ENCODE measurements at regions not wholly inside any gene's neighbourhood (a gene's known extent, or its start where the extent isn't known, plus 50 kb on each side); places are given as distances from the start of the nearest gene placed in this dataset.
A peak's percentile ranks its signal among the peaks of the same experiment; 100 is the strongest.
"Not testable (repeated sequence)": the region's sequence is repeated elsewhere in the genome, so short reads cannot be mapped to it uniquely, and the experiment has no call there.

DNA sequence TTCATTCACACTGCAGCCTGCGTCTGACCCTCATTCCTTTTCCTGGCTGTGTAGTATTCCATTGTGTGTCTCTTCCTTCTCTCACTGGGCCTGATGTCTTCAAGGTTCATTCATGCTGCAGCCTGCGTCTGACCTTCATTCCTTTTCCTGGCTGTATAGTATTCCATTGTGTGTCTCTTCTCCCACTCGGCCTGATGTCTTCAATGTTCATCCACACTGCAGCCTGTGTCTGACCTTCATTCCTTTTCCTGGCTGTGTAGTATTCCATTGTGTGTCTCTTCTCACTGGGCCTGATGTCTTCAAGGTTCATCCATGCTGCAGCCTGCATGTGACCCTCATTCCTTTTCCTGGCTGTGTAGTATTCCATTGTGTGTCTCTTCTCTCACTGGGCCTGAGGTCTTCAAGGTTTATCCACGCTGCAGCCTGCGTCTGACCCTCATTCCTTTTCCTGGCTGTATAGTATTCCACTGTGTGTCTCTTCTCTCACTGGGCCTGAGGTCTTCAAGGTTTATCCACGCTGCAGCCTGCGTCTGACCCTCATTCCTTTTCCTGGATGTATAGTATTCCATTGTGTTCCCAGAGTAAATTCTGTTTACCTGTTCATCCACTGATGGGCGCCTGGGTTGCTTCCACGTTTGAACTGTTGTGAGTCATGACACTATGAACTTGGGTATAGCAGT is 191.0 kb downstream of the CRLF2 start:
- DNase-seq, H3K36me3 Mint-ChIP-seq: not testable (repeated sequence)

DNA sequence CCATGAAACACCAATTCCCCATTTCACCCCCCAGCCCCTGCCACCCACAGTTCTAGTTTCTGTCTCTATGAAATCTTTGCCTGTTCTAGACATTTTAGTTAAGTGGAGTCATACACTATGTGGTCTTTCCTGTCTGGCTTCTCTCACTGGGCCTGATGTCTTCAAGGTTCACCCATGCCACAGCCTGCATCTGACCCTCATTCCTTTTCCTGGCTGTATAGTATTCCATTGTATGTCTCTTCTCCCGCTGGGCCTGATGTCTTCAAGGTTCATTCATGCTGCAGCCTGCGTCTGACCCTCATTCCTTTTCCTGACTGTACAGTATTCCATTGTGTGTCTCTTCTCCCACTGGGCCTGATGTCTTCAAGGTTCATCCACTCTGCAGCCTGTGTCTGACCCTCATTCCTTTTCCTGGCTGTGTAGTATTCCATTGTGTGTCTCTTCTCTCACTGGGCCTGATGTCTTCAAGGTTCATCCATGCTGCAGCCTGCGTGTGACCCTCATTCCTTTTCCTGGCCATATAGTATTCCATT is 191.7 kb downstream of the CRLF2 start:
- H3K4me1 Mint-ChIP-seq, result no peaks in the 10 kb centered on the region
- no peaks in the 10 kb centered on the region for H3K27me3 Mint-ChIP-seq

More for the DNA sequence above, 191.0 kb downstream of the CRLF2 start:
- not testable (repeated sequence) for H3K4me1 Mint-ChIP-seq, H3K4me3 Mint-ChIP-seq, H3K27me3 Mint-ChIP-seq, H3K27ac Mint-ChIP-seq, H3K9me3 Mint-ChIP-seq

DNA sequence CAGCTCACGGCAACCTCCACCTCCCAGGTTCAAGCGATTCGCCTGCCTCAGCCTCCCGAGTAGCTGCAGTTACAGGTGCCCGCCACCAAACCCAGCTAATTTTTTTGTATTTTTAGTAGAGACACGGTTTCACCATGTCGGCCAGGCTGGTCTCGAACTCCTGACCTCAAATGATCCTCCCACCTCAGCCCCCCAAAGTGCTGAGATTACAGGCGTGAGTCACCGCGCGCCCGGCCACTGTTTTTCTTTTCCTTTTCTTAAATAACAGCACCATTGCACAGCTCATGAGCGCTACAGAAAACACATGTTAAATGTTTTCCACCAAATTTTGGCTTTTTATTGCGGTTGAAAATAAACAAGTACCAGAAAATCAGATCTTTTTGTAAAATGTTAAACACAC is 195.5 kb downstream of the CRLF2 start:
- not testable (repeated sequence) for H3K27ac Mint-ChIP-seq, H3K4me3 Mint-ChIP-seq, H3K27me3 Mint-ChIP-seq

More for the DNA sequence above, 191.7 kb downstream of the CRLF2 start:
- Mint-ChIP-seq H3K27ac (no peak overlapping the region), H3K9me3 (peaks cover 1% of the 10 kb centered on the region), H3K36me3 (no peaks in the 10 kb centered on the region), H3K4me3 (no peak overlapping the region)
- no peak for DNase-seq

DNA sequence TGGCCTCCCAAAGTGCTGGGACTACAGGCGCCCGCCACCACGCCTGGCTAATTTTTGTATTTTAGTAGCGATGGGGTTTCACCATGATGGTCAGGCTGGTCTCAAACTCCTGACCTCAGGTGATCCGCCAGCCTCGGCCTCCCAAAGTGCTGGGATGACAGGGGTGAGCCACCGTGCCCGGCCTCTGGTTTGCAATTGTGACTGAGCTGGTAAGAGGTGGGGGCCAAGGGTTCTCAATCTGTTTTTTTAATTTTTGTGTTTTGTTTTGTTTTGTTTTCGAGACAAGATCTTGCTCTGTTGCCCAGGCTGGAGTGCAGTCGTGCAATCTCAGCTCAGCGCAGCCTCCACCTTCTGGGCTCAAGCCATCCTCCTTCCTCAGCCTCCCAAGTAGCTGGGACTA is 196.2 kb downstream of the CRLF2 start:
- H3K4me1 Mint-ChIP-seq, H3K4me3 Mint-ChIP-seq, H3K27ac Mint-ChIP-seq, DNase-seq, H3K27me3 Mint-ChIP-seq, H3K9me3 Mint-ChIP-seq, H3K36me3 Mint-ChIP-seq: not testable (repeated sequence)

More for the DNA sequence above, 195.5 kb downstream of the CRLF2 start:
- H3K4me1 Mint-ChIP-seq, DNase-seq, H3K9me3 Mint-ChIP-seq, H3K36me3 Mint-ChIP-seq: not testable (repeated sequence)

DNA sequence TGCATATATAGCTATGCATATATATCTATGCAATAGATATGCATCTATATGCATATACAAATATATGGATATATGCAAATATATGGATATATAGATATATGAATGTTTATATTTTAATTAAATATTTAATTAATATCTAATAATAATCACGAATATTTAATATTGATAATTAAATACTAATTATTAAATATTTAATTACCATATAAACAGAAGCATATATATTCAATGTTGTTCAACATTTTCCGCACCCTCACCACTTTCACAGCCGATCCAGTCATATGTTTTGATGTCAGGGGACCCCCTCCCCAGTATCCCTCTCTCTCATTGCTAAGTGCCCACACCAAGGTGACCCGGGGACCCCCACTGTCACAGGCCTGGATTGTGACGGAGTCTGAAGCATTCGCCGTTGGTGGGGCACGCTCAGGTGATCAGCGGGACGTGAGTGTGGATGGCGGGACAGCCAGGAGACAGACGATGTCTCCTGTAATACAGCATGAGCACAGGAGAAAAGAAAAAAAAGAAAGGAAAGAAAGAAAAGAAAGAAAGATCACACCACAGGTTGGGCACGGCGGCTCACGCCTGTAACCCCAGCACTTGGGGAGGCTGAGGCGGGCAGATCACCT is 199.7 kb downstream of the CRLF2 start:
- Mint-ChIP-seq H3K4me3 (no peak overlapping the region), H3K27me3 (peaks cover 6% of the 10 kb centered on the region), H3K9me3 (no peaks in the 10 kb centered on the region), H3K36me3 (no peaks in the 10 kb centered on the region), H3K4me1 (no peaks in the 10 kb centered on the region), H3K27ac (no peak overlapping the region)
- no peak for DNase-seq

DNA sequence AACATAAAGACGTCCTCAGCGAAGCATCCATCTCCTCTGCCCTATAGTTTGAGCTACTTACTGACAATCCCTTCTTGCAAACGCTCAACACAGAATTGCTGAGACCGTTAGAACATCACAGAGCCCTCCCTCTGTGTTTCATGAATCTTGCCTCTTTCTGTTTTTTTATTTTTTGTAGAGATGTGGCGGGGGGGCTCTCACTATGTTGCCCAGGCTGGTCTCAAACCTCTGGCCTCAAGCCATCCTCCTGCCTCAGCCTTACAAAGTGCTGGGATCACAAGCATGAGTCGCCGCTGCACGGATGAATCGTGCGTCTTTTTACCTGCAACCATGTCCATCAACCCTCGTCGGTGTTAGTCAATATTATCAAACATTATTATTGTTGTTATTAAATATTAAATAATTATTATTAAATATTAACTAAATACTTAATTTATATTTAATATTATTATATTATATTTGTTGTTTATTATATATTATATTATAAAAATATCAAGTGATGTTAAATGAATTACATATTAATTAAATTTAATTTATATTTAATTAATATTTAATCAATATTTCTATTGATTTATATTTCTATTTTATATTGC is 200.7 kb downstream of the CRLF2 start:
- H3K4me1 Mint-ChIP-seq, result no peaks in the 10 kb centered on the region

DNA sequence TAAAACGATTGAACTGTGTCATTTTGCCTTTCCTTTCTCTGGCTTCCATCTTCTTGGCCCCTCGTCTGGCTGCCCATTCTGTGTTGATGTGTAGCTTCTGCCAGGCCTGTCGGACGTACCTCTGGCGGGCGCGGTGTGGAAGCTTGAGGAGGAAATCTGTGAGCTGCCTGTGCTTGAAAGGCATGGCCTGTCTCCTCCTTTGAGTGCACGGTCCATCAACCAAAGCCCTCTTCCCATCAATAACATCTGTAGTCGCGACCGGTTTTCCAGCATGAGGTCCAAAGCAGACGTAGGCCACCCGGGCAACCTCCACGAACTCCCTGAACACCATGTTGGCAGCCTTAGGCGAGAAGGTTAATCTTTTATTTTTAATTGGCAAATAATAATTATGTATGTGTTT is 202.7 kb downstream of the CRLF2 start:
- no peaks in the 10 kb centered on the region for H3K9me3 Mint-ChIP-seq
- no peak overlapping the region for H3K27ac Mint-ChIP-seq
- no peak for DNase-seq
- H3K36me3 Mint-ChIP-seq, result no peaks in the 10 kb centered on the region
- no peaks in the 10 kb centered on the region for H3K4me1 Mint-ChIP-seq
- H3K4me3 Mint-ChIP-seq, result no peak overlapping the region
- H3K27me3 Mint-ChIP-seq, result peaks cover 6% of the 10 kb centered on the region

More for the DNA sequence above, 200.7 kb downstream of the CRLF2 start:
- Mint-ChIP-seq H3K9me3 (no peaks in the 10 kb centered on the region), H3K4me3 (no peak overlapping the region), H3K27me3 (peaks cover 6% of the 10 kb centered on the region), H3K27ac (no peak overlapping the region), H3K36me3 (no peaks in the 10 kb centered on the region)
- no peak for DNase-seq

DNA sequence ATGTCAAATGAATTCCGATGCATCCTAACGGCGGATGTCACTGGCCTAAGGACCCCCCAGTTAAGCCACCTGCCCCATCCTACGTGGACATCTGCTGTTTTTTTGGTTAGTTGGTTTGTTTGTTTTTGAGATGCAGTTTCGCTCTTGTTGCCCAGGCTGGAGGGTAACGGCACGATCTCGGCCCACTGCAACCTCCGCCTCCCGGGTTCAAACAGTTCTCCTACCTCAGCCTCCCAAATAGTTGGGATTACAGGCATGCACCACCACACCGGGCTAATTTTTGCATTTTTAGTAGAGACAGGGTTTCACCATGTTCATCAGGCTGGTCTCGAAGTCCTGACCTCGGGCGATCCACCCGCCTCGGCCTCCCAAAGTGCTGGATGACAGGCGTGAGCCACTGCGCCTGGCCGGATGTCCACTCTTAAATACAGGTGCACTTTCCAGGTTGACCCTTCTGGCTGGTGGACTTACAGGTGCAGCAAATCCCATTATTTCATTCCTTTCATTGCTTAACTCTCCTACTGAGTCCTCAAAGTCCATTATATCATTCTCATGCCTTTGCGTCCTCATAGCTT is 206.2 kb downstream of the CRLF2 start:
- no peak overlapping the region for H3K4me3 Mint-ChIP-seq
- no peaks in the 10 kb centered on the region for H3K27me3 Mint-ChIP-seq
- DNase-seq, result no peak
- H3K4me1 Mint-ChIP-seq, result no peaks in the 10 kb centered on the region
- no peaks in the 10 kb centered on the region for H3K9me3 Mint-ChIP-seq
- H3K27ac Mint-ChIP-seq, result no peak overlapping the region
- H3K36me3 Mint-ChIP-seq, result no peaks in the 10 kb centered on the region

DNA sequence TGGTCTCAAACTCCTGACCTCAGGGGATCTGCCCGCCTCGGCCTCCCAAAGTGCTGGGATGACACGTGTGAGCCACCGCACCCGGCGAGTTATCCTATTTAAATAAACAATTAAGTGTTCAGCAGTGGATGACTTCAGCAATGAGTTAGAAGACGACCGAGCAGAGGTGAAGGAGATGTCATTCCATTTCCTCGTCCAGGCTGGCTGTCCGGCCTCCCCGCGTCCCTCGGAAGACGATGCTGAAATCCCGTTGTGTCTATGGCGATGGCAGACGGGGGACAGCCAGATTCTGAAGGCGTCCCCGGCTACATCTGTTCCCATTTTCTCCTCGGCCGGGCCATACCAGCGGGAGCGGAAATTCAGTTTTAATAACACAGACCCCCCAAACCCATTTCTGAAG is 209.8 kb downstream of the CRLF2 start:
- no peaks in the 10 kb centered on the region for H3K9me3 Mint-ChIP-seq
- DNase-seq, result no peak
- H3K27ac Mint-ChIP-seq, result no peak overlapping the region
- H3K27me3 Mint-ChIP-seq, result no peaks in the 10 kb centered on the region
- H3K36me3 Mint-ChIP-seq, result no peaks in the 10 kb centered on the region
- H3K4me1 Mint-ChIP-seq, result no peaks in the 10 kb centered on the region
- no peak overlapping the region for H3K4me3 Mint-ChIP-seq

DNA sequence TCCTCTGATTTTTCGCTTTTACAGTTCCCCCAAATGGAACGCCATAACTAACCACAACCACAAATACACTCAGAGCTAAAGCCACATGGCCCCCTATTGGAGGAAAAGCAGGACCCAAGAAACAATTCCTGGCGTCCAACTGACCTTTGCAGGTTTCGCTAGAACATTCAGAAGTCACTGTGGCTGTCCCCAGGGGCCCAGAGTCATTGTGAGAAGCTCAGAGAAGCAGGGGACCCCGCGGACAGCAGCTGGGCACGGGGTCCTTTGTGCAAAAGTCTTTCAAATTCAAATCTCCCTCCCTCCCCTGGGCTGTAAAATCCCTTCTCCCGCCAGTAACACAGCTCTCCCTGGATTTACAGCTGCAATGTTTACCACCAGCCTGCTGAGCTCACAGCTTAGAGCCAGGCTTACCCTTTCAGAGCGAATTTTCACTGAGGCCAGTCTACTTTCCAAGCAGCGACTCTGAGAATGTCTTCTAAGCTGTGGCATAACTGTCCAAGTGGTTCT is 214.8 kb downstream of the CRLF2 start:
- H3K36me3 Mint-ChIP-seq, result peaks cover 4% of the 10 kb centered on the region
- no peak overlapping the region for H3K4me3 Mint-ChIP-seq
- H3K27ac Mint-ChIP-seq, result no peak overlapping the region
- no peaks in the 10 kb centered on the region for H3K4me1 Mint-ChIP-seq
- no peaks in the 10 kb centered on the region for H3K27me3 Mint-ChIP-seq
- H3K9me3 Mint-ChIP-seq, result peaks cover 11% of the 10 kb centered on the region
- no peak for DNase-seq

DNA sequence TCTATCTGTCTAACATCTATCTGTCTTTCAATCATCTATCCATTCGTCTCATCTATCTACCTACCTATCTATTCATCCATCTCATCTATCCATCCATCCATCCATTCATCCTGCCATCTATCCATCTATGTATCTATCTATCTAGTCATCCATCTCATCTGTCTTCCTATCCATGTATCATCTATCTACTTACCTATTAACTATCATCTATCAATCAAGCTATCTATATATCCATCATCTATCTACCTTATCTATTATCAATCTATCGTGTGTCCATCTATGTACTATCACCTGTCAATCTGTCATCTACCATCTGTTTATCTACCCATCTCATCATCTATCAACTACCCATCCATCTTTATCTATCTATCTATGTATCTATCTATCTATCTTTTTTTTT is 217.7 kb downstream of the CRLF2 start:
- H3K27ac Mint-ChIP-seq, result no peak overlapping the region
- peaks cover 5% of the 10 kb centered on the region for H3K36me3 Mint-ChIP-seq
- no peaks in the 10 kb centered on the region for H3K27me3 Mint-ChIP-seq
- DNase-seq, result no peak
- peaks cover 13% of the 10 kb centered on the region for H3K9me3 Mint-ChIP-seq
- H3K4me1 Mint-ChIP-seq, result no peaks in the 10 kb centered on the region
- H3K4me3 Mint-ChIP-seq, result no peak overlapping the region

DNA sequence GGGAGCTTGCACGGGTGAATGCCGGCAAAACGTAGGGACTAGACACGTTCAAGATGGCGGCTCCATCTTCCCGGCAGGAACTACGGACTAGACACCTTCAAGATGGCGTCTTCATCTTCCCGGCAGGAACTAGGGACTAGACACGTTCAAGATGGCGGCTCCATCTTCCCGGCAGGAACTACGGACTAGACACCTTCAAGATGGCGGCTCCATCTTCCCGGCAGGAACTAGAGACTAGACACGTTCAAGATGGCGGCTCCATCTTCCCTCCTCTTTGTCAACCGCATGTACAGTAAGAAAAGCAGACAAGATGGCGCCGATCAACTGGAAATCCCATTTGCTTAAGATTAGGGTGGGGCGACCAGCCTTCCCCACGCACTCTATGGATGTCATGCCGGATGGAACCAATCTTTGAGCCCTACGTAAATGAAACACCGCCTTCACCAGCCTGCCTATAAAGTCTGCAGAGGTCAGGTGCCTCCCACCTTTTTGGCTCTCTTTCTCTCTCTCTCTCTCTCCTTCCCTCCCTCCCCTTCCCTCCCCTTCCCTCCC is 222.4 kb downstream of the CRLF2 start:
- H3K4me1 Mint-ChIP-seq, result no peaks in the 10 kb centered on the region
- peak overlapping the region; percentile 59 for H3K4me3 Mint-ChIP-seq
- peaks cover 5% of the 10 kb centered on the region for H3K36me3 Mint-ChIP-seq
- DNase-seq, result peak; percentile 47
- no peaks in the 10 kb centered on the region for H3K27me3 Mint-ChIP-seq
- H3K27ac Mint-ChIP-seq, result peak overlapping the region; percentile 61
- peaks cover 13% of the 10 kb centered on the region for H3K9me3 Mint-ChIP-seq

DNA sequence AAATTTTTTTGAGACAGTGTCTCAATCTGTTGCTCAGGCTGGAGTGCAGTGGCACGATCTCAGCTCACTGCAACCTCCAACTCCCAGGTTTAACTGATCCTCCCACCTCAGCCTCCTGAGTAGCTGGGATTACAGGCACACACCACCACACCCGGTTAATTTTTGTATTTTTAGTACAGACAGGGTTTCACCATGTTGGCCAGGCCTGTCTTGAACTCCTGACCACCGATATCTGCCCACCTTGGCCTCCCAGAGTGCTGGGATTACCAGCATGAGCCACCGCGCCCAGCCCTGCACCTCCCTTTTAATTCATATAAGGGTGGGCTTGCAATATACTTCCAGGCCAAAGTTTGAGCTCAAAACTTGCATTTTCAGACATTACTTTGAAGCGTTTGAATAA is 223.9 kb downstream of the CRLF2 start:
- H3K27me3 Mint-ChIP-seq, H3K9me3 Mint-ChIP-seq, H3K27ac Mint-ChIP-seq, H3K4me1 Mint-ChIP-seq, H3K36me3 Mint-ChIP-seq, DNase-seq, H3K4me3 Mint-ChIP-seq: not testable (repeated sequence)

DNA sequence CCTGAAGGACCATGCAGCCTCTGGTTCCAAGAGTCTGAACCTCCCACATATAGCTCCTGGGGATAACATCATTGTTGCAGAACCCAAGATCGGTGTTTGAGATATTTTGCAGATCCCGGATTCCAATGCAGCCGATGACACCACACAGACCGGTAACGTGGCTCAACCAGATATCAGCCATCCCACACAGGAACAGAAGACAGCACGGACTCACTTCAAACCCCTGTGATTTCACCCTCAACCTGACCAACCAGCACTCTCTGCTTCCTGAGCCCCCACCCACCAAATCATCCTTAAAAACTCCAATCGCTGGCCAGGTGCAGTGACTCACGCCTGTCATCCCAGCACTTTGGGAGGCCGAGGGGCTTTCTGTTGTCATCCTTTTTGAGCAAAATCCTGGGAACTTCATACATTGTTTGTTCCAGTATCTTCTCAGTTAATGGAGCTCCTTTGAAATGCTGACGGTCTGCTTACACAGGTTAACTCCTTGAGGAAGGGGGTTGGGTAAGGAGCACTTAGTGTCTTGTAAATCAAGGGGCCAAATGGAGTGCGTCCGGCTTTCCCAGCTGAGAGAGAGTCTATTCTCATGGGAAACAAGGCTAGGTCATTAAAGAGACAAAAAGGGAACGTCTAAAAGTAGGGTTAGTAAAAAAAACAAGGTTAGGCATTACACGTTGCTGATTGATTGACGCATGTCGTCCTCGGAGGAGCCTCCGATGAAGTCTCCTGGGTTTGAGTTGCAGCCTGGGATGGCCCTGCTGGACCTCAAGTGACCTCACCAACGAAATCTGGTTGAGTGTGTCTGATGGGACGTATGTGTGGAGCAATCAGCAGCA is 230.4 kb downstream of the CRLF2 start:
- peaks cover 4% of the 10 kb centered on the region for H3K4me1 Mint-ChIP-seq
- peaks cover 39% of the 10 kb centered on the region for H3K27me3 Mint-ChIP-seq
- peaks cover 1% of the 10 kb centered on the region for H3K9me3 Mint-ChIP-seq
- H3K4me3 Mint-ChIP-seq, result no peak overlapping the region
- no peak overlapping the region for H3K27ac Mint-ChIP-seq
- H3K36me3 Mint-ChIP-seq, result no peaks in the 10 kb centered on the region
- DNase-seq, result no peak

Measured in activated naive CD8-positive, alpha-beta T cell treated with anti-CD3 and anti-CD28 coated beads for 36 hours (primary cell).